ENCODE measurements at regions not wholly inside any gene's neighbourhood (a gene's known extent, or its start where the extent isn't known, plus 50 kb on each side); places are given as distances from the start of the nearest gene placed in this dataset.

- ChIA-PET POLR2A (no interaction called here), CTCF (no interaction called here)
- no peaks in the 10 kb centered on the region for H3K9me3 ChIP-seq (ENCODE audit: control extremely low read depth in 1 of 3, control insufficient read depth in 2 of 3, insufficient read depth in 1 of 3, low read length in 2 of 3)
- Mint-ChIP-seq H3K27me3 (no peaks in the 10 kb centered on the region), H3K9me3 (ENCODE audit: insufficient read depth) (peaks cover 3% of the 10 kb centered on the region), H3K27ac (no peak overlapping the region), H3K4me3 (no peak overlapping the region), H3K4me1 (no peaks in the 10 kb centered on the region)
- no peaks in the 10 kb centered on the region for H3K36me3 ChIP-seq (replicated peaks in 1 of 2; ENCODE audit: control extremely low read depth in 1 of 2, control insufficient read depth in 1 of 2, extremely low read depth in 1 of 2, insufficient read depth in 2 of 2, low read length in 1 of 2)
- TF ChIP-seq EZH2 (IDR thresholded peaks at IDR 0.05; ENCODE audit: borderline replicate concordance, insufficient read depth, low read depth, low read length, poor library complexity, severe bottlenecking) (no peak), CTCF (IDR thresholded peaks at IDR 0.05) (no peak)
- WGBS (ENCODE audit: insufficient coverage), result 89% methylated on average over 3 of the region's 4 CpGs
- DNase-seq, result no peak
- H3K27me3 ChIP-seq (replicated peaks in 1 of 4; ENCODE audit: control extremely low read depth in 1 of 4, control insufficient read depth in 3 of 4, insufficient read depth in 4 of 4, low read length in 3 of 4), result no peaks in the 10 kb centered on the region
- intact Hi-C loops (cut with micrococcal nuclease), result no loop called here
- no peak overlapping the region for H2AFZ ChIP-seq (ENCODE audit: insufficient read depth, low read depth, low read length, poor library complexity, severe bottlenecking)
- no peak for ATAC-seq (ENCODE audit: low read depth)
- H3K4me2 ChIP-seq (replicated peaks; ENCODE audit: low read depth, low read length, poor library complexity, severe bottlenecking), result no peak overlapping the region
- no peaks in the 10 kb centered on the region for H3K4me1 ChIP-seq (ENCODE audit: control insufficient read depth in 2 of 2, insufficient read depth in 2 of 2, low read length in 2 of 2)
- no peak overlapping the region for H3K27ac ChIP-seq (ENCODE audit: low read length in 2 of 2)
- H3K9ac ChIP-seq (ENCODE audit: low read length), result no peak overlapping the region
- no peaks in the 10 kb centered on the region for H3K79me2 ChIP-seq (ENCODE audit: control insufficient read depth, insufficient read depth, low read length)
- H3K4me3 ChIP-seq (ENCODE audit: control extremely low read depth in 1 of 5, extremely low read depth in 1 of 5, insufficient read depth in 1 of 5, low read depth in 2 of 5, low read length in 4 of 5), result no peak overlapping the region
- no peaks in the 10 kb centered on the region for H4K20me1 ChIP-seq (ENCODE audit: control insufficient read depth, insufficient read depth, low read length, poor library complexity, severe bottlenecking)
These were observed 384.9 kb upstream of the SOX9 start for GRCh38 chr17:71735893-71736292.

GRCh38 chr17:71740866-71741265, 380.0 kb upstream of the SOX9 start:
- POLR2A ChIA-PET, result no interaction called here

More at GRCh38 chr17:71740866-71741265, 380.0 kb upstream of the SOX9 start:
- no peak overlapping the region for H3K4me2 ChIP-seq (replicated peaks; ENCODE audit: low read depth, low read length, poor library complexity, severe bottlenecking)
- Mint-ChIP-seq H3K4me3 (no peak overlapping the region), H3K4me1 (no peaks in the 10 kb centered on the region), H3K9me3 (ENCODE audit: insufficient read depth) (no peaks in the 10 kb centered on the region), H3K27me3 (no peaks in the 10 kb centered on the region), H3K27ac (no peak overlapping the region)
- H3K4me1 ChIP-seq (ENCODE audit: control insufficient read depth in 2 of 2, insufficient read depth in 2 of 2, low read length in 2 of 2), result no peaks in the 10 kb centered on the region
- no peak overlapping the region for H3K9ac ChIP-seq (ENCODE audit: low read length)
- H3K27me3 ChIP-seq (replicated peaks in 1 of 4; ENCODE audit: control extremely low read depth in 1 of 4, control insufficient read depth in 3 of 4, insufficient read depth in 4 of 4, low read length in 3 of 4), result no peaks in the 10 kb centered on the region
- no peak for DNase-seq
- ATAC-seq (ENCODE audit: low read depth), result no peak
- TF ChIP-seq EZH2 (IDR thresholded peaks at IDR 0.05; ENCODE audit: borderline replicate concordance, insufficient read depth, low read depth, low read length, poor library complexity, severe bottlenecking), result no peak
- no peak for TF ChIP-seq CTCF (IDR thresholded peaks at IDR 0.05)
- CTCF ChIA-PET, result no interaction called here
- H3K27ac ChIP-seq (ENCODE audit: low read length in 2 of 2), result no peak overlapping the region
- H3K36me3 ChIP-seq (replicated peaks in 1 of 2; ENCODE audit: control extremely low read depth in 1 of 2, control insufficient read depth in 1 of 2, extremely low read depth in 1 of 2, insufficient read depth in 2 of 2, low read length in 1 of 2), result no peaks in the 10 kb centered on the region
- H4K20me1 ChIP-seq (ENCODE audit: control insufficient read depth, insufficient read depth, low read length, poor library complexity, severe bottlenecking), result no peaks in the 10 kb centered on the region
- intact Hi-C loops (cut with micrococcal nuclease), result no loop called here
- H2AFZ ChIP-seq (ENCODE audit: insufficient read depth, low read depth, low read length, poor library complexity, severe bottlenecking), result no peak overlapping the region
- 96% methylated on average over 3 of the region's 3 CpGs for WGBS (ENCODE audit: insufficient coverage)
- no peaks in the 10 kb centered on the region for H3K9me3 ChIP-seq (ENCODE audit: control extremely low read depth in 1 of 3, control insufficient read depth in 2 of 3, insufficient read depth in 1 of 3, low read length in 2 of 3)
- no peaks in the 10 kb centered on the region for H3K79me2 ChIP-seq (ENCODE audit: control insufficient read depth, insufficient read depth, low read length)
- H3K4me3 ChIP-seq (ENCODE audit: control extremely low read depth in 1 of 5, extremely low read depth in 1 of 5, insufficient read depth in 1 of 5, low read depth in 2 of 5, low read length in 4 of 5), result no peak overlapping the region

Measured in B cell (primary cell).